Endothelial cell (in vitro differentiated cells): ENCODE measurements at regions not wholly inside any gene's neighbourhood (a gene's known extent, or its start where the extent isn't known, plus 50 kb on each side); places are given as distances from the start of the nearest gene placed in this dataset.
"Not testable (repeated sequence)": the region's sequence is repeated elsewhere in the genome, so short reads cannot be mapped to it uniquely, and the experiment has no call there.

Experiments
- DNase-seq: peaks from one replicate; pipeline ENCODE4 v3.0.0; 2021; ENCODE audit warnings: low spot score
- H3K27ac Mint-ChIP-seq: one replicate; pipeline ENCODE4 v1.8.0; 2021; ENCODE audit warnings: mixed read lengths, inconsistent platforms; ENCODE audit not compliant: unreplicated experiment
- H3K27me3 Mint-ChIP-seq: one replicate; pipeline ENCODE4 v1.8.0; 2021; ENCODE audit warnings: mild to moderate bottlenecking, moderate library complexity, mixed read lengths, inconsistent platforms; ENCODE audit not compliant: unreplicated experiment
- H3K36me3 Mint-ChIP-seq: one replicate; pipeline ENCODE4 v1.8.0; 2021; ENCODE audit warnings: mild to moderate bottlenecking, low read depth, mixed read lengths, inconsistent platforms; ENCODE audit not compliant: unreplicated experiment
- H3K4me1 Mint-ChIP-seq: one replicate; pipeline ENCODE4 v1.8.0; 2021; ENCODE audit warnings: mild to moderate bottlenecking, mixed read lengths, inconsistent platforms; ENCODE audit not compliant: unreplicated experiment
- H3K4me3 Mint-ChIP-seq: one replicate; pipeline ENCODE4 v1.8.0; 2021; ENCODE audit warnings: mild to moderate bottlenecking, mixed read lengths, inconsistent platforms; ENCODE audit not compliant: unreplicated experiment
- H3K9me3 Mint-ChIP-seq: one replicate; pipeline ENCODE4 v1.8.0; 2021; ENCODE audit warnings: mixed read lengths, inconsistent platforms; ENCODE audit not compliant: unreplicated experiment
- CTCF ChIP-seq: fragments of 200-600 bp; sonication (generic); IDR thresholded peaks from one replicate; pipeline ENCODE4 v1.5.0; 2021; ENCODE audit warnings: antibody characterized with exemption; ENCODE audit not compliant: unreplicated experiment

GRCh38 chr3:178350763-178351162 is 185.5 kb upstream of the KCNMB2 start:
- no peaks in the 10 kb centered on the region for H3K9me3 Mint-ChIP-seq
- DNase-seq: no peak
- H3K4me1 Mint-ChIP-seq: no peaks in the 10 kb centered on the region
- H3K27ac Mint-ChIP-seq: no peak overlapping the region
- TF ChIP-seq CTCF: no peak
- H3K27me3 Mint-ChIP-seq: peaks cover 1% of the 10 kb centered on the region
- H3K4me3 Mint-ChIP-seq: no peak overlapping the region
- H3K36me3 Mint-ChIP-seq: no peaks in the 10 kb centered on the region

GRCh38 chr3:178352326-178353005 is 183.8 kb upstream of the KCNMB2 start:
- TF ChIP-seq CTCF: no peak
- Mint-ChIP-seq H3K27ac (no peak overlapping the region), H3K36me3 (no peaks in the 10 kb centered on the region), H3K4me1 (no peaks in the 10 kb centered on the region), H3K4me3 (no peak overlapping the region), H3K9me3 (no peaks in the 10 kb centered on the region), H3K27me3 (peaks cover 1% of the 10 kb centered on the region)
- no peak for DNase-seq

DNA sequence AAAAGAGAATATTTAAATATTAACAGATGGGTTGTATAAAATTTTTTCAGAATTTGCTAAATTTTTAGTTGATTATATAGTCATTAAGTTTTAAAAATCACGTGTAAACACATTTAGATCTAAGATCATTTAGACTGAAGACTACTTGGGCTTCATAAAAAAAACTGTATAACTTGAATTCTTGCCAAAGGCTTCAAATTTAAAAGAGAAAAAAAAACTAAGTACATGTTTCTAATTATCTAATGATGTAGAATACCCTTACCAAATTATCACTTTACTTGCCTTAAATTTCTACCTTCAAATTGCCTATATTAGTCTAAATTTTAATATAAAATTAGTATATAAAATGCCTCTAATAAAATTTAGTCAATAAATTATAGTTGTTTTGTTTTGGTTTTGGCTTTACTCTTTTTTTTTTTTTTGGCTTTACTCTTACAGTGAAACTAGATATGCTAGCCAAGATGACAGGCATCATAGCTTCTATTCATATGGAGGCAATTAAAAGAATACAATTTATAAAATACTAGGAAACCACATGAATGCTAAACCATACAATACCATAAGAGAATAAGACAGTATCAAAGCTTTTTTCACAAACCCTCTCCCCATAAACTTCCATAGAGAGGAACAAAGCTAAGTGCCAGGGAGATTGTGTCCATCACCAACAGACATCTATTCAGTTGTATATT is 183.1 kb upstream of the KCNMB2 start:
- TF ChIP-seq CTCF: no peak
- Mint-ChIP-seq H3K36me3 (no peaks in the 10 kb centered on the region), H3K4me3 (no peak overlapping the region), H3K9me3 (no peaks in the 10 kb centered on the region), H3K27ac (no peak overlapping the region), H3K27me3 (peaks cover 1% of the 10 kb centered on the region), H3K4me1 (no peaks in the 10 kb centered on the region)
- no peak for DNase-seq

DNA sequence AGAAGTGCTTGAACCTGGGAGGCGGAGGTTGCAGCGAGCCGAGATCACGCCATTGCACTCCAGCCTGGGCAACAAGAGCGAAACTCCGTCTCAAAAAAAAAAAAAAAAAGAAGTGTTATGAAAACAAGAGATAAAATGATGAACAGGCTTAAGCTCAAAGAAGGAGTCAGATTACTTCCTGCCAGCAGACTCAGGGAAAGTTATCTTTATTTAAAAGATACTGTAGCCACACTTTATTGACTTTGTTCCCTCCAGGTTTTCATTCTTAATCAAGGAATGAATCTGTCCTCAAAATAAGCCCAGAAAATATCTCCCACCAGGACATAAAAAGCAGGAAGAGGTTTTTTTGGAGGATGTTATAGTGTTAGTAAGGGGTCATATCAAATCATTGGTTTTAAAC is 176.5 kb upstream of the KCNMB2 start:
- Mint-ChIP-seq H3K4me3 (no peak overlapping the region), H3K27me3 (no peaks in the 10 kb centered on the region), H3K36me3 (no peaks in the 10 kb centered on the region), H3K4me1 (no peaks in the 10 kb centered on the region), H3K27ac (no peak overlapping the region), H3K9me3 (no peaks in the 10 kb centered on the region)
- no peak for TF ChIP-seq CTCF
- DNase-seq: no peak

- H3K27me3 Mint-ChIP-seq, DNase-seq, H3K36me3 Mint-ChIP-seq, H3K4me1 Mint-ChIP-seq, H3K27ac Mint-ChIP-seq, H3K4me3 Mint-ChIP-seq, H3K9me3 Mint-ChIP-seq: not testable (repeated sequence)
Measured at GRCh38 chr3:178363048-178363447, 173.2 kb upstream of the KCNMB2 start.
